ENCODE measurements at regions not wholly inside any gene's neighbourhood (a gene's known extent, or its start where the extent isn't known, plus 50 kb on each side); places are given as distances from the start of the nearest gene placed in this dataset.
"Not testable (repeated sequence)": the region's sequence is repeated elsewhere in the genome, so short reads cannot be mapped to it uniquely, and the experiment has no call there.

DNA sequence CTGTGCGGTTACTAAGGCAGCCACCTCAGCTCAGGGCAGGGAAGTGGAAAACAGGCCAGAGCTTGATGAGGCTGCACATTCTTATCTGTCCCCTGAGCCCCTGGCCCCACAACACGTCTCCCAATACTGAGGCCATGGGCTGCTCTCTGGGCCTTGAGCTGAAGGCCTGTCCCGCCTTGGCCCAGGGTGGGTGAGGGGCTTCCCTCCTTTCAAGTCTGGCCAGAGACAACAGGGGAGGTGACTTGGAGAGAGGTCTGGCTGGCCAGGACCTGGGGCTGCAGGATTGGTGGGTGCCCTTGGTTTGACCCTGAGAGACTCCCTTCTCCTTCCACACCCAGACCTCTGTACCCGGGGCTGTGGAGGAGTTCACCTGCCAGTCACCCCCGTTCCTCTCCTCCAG lies 563.8 kb downstream of the PTPRU start:
- no peak for DNase-seq

DNA sequence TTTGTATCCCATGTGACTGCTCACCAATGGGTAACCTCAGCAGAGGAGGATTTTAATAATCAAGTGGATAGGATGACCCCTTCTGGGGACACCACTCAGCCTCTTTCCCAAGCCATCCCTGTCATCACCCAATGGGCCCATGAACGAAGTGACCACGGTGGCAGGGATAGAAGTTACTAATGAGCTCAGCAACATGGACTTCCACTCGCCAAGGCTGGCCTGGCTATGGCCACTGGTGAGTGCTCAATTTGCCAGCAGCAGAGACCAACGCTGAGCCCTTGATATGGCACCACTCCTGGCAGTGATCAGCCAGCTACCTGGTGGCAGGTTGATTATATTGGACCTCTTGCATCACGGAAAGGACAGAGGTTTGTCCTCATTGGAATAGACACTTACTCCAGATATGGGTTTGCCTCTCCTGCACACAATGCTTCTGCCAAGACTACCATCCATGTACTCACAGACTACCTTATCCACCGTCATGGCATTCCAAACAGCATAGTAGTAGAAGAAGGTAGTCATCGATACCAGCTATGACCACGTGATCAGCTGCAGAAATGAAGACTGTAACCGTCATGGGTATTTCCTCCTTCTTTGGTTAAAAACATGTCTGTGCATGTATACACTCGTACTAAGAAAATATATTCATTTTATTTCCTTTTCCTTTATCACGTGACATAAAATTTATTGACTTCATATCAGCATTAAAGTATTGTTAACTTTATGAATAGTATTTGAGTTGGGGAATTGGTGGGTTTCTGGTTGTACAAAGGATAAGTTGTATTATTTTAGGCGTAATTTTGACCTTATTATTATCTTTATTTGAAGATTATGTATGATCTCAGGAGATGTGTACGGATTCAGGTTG lies 562.6 kb downstream of the PTPRU start:
- DNase-seq, result no peak

DNA sequence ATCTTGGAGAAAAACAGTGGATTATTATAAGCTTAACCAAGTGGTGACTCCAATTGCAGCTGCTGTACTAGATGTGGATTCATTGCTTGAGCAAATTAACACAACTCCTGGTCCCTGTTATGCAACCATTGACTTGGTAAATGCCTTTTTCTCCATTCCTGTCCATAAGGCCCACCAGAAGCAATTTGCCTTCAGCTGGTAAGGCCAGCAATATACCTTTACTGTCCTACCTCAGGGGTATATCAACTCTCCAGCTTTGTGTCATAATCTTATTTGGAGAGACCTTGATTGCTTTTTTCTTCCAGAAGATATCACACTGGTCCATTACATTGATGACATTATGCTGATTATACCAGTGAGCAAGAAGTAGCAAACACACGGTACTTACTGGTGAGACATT lies 560.8 kb downstream of the PTPRU start:
- not testable (repeated sequence) for DNase-seq

DNA sequence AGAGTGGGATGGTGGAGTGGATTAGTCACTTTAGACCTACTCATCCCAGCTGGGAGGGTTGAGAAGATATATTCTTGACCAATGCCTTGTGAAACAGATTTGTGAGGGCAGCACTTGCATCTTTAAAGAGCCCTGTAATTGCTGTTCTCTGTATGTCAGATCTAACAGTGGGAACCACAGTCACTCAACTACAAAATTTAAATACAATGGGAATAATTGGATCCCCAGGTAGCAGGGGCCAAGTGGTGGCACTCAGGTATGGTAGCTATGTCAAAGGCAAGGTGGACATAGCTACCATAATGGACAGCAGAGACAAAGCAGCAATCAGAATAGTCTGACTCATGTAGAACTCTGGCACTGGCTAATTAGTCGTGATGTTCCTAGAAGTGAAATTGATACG lies 559.6 kb downstream of the PTPRU start:
- not testable (repeated sequence) for DNase-seq

DNA sequence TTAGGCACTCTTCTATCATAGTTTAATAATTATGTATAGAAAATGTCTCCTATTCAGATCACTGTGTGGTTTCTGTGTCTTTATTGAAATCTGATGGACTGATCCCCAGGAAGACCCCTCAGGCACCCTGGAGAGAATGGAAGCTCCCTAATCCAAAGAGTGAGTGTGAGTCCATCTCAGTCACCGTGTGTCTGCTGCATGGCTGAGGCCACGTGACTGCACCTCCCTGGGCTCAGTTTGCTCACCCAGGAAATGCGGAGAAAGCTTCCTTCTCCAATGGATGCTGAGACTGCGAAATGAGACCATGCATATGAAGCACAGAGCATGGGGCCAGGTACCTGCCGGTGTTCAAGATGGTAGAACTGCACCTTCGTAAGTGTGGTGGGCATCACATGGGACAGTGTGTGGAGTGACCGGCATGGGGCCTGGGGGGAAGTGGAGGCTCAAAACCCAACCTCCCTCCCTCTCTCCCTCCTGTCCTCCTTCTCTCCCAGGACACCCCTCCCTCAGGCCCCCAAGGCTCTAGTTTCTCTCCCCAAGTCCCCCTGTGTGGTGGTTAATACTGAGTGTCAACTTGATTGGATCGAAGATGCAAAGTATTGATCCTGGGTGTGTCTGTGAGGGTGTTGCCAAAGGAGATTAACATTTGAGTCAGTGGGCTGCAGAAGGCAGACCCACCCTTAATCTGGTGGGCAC lies 557.5 kb downstream of the PTPRU start:
- DNase-seq, result no peak

DNA sequence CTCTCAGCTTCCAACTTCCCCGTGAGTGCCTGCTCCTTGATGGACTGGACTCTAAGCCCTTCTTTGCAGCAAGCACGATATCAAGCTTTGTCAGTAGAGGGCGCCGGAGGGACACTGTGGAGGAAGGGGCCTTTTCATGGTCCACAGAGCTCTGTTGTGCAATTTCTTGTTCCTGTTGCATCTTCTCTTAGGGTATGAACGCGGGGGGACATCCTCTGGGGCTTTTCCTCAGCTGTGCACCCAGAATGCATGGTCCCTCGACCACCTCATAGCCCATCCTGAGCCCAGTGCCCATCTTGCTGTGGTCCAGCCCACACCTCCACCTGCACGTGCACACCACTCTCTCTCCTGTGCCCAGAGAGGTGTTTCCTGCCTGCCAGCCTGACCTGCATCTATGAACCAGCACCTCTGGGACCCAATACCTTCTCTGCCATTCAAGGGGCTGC lies 556.8 kb downstream of the PTPRU start:
- DNase-seq, result peak; percentile 49

DNA sequence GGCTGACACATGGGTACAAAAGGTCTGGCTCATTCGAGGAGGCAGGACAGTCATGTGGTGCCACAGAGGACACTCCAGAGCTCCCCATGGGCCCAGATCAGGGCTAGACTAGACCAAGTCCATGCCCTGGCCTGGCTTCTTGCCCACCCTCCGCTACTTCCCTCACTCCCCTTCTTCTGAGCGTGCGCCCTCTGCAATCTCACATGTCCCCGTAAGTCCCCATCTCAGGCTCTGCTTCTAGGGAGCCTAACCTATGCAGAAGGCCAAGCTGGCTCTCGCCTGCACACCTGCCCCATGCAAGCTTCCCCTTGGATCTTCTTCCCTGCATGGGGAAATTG lies 553.6 kb downstream of the PTPRU start:
- no peak for DNase-seq

DNA sequence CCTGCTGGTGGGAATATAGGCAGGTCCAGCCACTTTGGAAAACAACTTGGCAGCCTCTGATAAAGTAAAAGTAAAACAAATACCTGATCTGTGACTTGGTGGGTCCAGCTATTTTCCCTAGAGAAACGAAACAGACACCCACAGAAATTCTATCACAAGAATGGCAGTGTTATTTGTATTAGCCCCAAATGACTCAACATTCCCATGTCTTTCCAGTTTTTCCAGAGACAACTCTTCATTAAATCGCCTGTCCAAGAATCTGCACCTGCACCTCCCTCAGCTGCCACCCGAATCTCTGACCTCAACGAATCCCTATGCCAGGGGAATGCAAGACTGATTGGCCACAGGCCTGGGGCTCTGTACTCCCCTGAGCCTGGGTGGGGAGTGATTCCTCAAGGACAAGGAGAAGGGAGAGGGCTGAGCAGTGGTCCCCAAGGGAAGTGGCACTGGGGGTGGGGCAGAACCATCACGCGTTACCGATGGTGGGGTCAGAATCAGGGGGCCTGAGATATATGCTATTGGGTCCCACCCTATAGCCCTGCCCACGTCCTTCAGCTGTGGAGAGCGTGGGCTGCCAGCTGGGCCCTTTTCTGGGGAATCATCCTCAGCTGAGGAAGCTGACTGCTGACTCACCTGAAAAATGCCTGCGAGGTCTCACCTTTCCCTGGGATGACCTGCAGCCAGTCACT lies 553.0 kb downstream of the PTPRU start:
- no peak for DNase-seq

DNA sequence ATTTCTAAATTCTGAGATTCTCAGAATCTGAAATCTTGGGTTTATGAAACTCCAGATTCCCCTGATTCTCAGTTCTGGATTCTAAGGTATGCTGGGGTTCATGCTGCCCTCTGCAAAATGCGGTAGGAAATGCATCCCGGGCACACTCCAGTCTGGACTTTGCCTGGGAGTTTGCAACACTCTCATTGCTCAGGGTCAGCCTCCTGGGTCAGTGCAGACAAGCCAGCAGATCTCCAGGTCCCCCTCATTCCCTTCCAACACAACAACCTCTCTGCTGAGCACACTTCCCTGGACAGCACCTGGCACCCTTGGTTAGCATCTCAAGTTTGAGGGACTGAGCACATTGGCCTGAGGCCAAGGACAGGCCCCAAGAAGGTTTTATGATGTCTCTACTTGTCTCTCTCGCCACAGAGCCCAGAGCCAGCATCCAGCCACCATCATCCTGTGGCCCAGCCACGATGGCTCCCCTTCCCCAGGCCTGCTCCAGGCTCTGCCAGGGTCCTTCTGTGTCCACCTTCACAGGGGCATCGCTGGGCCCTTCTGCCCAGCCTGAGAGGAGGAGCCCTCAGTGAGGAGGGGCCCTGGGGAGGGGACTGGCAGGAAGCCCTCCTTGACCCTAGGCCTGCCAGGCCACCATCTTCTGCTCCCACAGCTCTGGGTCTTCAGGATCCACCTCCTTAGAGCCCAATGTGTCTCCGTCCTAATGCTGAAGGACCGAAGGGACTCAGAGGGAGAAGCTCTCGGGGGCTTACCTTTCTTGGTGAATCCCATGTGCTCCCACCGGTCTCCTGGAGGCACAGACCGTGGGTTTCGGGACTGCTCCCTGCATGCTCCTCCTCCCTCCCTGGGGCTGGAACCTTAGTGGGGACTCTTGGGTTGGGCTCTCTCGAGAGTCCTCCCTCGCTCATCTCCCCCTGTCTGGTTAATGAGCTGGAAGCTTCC lies 550.7 kb downstream of the PTPRU start:
- DNase-seq, result no peak

DNA sequence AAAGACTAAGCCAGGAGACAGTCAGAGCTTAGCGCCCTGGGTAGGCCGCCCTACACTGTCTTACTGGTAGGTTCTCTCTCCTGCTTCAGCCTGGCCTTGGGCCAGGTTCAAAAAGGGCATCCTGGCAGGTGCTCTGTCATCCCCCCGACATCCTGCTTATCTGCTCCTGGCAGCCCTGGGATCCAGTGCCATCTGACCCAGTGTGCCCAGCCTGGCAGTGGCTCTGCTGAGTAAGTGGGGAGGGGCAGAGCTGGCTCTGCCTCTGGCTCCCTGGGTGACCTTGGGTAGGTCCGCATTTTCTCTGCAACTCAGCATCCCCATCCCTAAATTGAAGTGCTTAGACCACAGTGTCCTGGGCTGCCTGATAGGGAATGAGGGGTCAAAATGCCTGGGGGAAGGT lies 549.9 kb downstream of the PTPRU start:
- DNase-seq, result no peak

DNA sequence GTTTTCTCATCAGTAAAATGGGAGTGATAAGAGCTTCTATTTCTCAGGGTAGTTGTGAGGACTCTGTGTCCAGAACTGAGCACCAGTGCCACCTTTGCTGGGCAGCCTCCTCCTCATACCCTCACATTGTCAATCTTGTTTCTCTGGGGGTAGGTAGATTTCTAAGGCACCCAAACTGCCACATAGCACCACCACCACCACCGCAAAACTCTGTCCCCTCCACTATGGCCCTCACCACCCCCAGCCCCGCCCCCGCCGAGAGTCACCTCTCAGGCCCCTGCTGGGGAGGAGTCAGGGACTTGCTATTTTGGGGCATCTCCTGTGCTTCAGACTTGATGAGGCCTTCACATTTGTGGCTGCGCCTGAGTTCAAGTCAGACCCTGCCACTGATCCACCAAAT lies 549.2 kb downstream of the PTPRU start:
- no peak for DNase-seq

DNA sequence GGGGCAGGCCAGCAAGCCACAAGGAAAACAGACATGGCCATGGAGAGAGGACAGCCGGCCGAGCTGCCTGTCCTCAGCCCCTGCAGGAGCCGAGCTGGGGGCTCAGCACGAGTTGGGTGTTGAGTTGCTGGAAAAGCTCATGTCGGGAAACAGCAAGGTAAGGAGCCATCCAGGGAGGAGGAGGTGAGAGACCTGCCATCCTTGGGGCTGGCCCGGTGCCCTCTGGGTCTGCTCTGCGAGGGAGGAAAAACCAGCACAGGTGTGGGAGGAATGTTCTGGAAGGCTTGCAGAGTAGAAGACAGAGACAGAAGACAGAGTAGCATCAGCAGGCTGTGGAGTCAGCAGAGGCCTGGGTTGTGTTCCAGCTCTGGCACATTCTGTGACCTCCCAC lies 548.8 kb downstream of the PTPRU start:
- no peak for DNase-seq

DNA sequence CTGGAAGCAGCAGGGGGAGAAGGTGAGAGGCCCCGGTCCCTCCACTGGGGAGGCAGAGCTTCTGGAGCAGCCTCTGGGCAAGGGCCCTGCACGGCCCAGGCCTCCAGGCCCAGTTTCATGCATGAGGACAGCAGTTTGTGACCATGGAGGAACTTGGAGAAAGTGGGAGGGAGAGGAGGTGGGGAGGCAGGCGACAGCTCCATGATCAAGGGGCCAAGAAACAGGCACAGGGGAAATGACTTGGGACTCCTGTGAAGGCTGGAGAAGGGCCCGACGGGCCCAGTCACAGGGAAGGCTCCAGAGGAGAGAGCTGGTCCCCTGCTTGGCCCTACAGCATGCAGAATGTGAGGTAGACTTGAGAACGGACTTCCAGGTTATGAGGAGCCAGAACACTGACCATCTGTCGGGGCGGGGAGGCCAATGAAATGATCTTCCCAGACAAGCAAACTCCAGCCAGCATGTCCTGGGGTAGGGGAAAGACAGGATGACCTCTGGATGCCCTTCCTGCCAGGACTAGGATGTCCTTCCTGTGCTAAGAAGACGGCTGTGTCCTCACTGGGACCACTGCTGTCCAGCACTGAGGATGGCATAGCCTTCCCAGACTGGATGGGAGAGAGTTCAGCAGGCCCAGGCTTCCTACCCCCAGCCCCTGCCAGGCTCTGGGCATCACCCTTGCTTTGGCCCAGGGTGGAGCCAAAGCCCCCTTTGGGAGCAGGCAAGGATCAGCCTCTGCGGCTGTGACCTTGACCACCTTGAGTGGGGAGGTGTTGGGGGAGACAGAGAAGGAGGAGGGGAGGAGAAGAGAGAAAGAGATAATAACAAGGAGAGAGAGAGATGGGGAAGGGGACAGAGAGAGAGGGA lies 548.2 kb downstream of the PTPRU start:
- DNase-seq, result no peak

DNA sequence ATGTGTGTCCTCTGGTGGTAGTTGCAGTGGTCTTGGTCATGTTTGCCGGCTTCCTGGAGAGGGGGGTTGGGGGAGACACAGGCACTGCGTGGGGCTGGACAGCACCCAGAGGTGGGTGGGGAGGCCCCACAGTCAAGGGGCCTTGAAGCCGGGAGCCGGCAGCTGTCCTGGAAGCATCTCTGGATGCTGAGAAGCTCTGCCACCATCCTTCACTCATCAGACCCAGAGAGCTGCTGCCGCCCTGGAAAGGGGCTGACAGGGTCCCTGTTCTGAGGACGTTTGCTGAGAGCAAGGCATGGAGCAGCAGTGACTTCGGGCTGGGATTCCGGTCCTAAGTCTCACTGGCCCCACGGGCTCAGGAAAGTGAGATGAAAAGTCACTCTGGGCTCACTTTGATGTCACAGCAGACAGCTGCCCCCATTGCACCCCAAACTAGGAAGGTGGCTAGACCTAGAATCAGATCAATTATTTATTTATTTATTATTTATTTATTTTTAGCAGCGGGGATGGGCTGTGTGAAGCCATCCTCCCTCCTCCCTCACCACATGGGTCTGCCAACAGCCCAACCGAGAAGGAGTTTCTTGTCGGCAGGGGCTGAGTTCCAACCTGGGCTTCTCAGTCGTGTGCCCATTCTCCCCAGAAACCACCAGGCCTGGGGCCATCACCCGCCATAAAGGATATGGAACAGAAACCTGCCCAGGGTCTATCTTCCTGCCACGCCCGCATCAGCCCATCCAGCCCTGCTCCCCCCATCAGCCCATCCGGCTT lies 547.4 kb downstream of the PTPRU start:
- no peak for DNase-seq

DNA sequence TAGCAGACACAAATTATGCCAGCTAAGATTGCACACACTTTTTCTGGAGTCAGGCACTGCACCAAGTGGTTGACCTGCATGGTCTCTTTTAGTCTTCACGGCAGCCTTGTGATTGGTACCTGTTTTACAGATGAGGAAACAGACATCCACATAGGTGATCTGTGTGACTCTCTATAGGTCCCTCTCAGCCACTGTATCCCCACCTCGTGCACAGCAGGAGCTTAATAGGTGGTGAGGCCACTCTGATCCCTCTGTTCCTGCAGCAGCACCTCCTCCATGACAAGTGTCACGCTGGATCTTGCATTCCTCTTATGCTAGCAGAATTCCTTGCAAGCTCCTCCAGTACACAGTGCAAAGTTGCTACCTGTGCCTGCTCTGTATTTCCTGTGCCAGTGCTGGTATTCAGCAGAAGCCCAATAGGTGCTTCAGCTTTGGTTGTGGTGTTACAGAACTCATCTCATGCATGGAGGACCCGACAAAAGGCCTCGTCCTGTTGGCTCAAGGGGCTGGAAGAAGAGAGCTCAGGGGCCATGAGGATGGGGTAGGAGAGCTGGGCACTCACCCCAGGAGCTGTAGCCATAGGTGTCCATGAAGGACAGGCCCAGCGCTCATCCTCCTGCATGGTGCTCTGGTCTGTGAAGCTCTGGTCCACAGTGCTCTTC lies 546.7 kb downstream of the PTPRU start:
- no peak for DNase-seq

DNA sequence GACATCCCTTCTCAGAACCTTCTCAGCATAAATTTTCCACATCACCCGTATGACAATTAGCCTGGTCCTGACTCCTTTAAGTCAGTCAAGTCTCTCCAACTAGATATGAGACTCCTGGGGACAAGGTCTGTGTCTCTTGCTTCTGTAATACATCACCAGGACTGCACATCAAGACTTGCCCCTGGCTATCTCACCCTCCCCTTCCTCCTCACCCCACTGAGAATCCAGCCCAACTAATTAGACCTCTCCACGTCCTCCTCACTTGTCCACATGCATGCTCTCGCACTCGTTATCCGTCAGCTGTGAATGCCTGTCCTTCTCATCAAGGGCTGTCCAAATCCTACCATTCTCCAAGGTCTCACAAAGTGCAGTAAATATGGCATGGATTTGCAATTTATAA lies 542.8 kb downstream of the PTPRU start:
- DNase-seq, result no peak

DNA sequence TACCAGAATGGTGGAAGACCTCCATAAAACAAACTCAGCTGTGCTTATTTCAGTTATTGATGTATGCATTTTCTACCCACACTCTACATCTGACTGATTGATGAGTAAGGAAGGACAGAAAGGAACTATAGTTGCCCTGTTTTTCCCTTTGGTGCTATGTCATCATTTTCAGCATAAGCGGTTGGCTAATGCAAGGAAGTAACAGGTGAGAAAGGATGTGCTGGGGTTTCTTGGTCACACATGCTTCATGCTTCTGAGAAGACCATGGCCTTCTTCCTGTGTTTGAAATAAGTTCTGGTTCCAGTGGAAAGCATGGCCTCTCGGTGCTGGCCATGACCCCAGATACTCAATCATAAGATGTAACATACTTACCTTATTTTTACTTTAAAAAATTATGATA lies 541.2 kb downstream of the PTPRU start:
- DNase-seq, result no peak

DNA sequence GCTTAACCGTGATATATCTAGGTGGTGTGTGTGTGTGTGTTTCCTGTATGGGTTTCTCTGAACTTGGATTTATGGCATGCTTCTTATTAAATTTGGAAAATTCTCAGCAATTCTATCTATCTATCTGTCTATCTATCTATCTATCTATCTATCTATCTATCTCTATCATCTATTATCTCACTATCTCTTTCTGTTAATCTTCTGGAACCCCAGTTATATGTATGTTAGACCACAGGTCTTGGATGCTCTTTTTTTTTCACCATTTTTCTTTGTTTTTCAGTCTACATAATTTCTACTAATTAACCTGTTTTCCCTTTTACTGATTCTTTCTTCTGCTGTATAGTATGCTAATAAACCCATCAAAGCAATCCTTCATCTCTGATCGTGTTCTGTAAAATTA lies 538.0 kb downstream of the PTPRU start:
- no peak for DNase-seq

DNA sequence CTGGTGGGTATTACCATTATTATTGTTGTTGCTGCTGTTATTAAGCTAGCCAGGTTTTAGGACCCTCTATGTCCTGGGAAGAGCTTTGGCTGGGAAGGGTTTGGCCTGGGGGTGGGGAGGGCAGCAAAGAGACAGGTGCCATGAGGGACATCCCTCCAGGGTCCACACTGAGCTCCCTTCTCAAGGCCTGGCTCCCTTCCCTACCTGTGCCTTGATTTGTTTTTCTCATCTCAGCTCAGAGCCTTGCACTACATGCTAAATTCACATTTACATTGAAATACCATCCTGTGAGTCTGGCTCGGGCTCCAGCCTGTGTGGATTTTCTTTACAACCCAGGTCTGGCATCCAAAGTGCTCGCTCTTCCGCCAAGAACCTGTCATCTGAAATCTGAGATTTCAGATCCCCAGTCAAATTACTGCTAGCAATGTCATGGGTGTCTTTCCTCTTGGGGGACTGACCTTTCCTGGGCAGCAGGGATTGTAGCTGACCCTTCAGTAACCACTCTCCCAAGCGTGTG lies 536.3 kb downstream of the PTPRU start:
- no peak for DNase-seq

DNA sequence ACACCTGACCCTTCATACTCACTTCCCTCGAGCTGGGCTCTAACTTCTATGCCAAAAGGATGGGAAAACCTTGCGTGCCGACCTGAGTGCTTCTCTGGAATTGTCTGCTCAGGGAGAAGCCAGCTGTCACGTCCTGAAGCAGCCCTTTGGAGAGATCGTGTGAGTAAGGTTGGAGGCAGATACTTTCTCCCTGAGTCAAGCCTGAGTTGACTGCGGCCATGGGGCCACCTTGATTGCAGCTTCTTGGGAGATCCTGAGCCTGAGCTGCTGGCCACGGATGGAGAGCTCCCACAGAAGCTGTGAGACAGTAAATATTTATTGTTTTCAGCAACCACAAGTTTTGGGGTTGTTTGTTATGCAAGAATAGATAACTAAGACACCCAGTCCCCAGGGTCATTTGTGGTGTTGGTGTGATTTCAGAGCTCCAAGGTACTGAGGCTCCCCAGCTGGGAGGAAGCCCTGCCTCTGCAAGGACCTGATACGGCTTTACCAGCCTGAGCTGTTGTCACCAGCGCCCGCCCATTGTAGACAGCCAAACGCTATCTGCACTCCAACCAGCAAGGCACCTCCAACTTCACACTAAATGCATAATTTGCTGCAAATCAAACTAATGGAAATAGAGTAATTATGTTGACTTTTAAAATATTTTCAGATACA lies 531.6 kb downstream of the PTPRU start:
- no peak for DNase-seq
